T-helper 22 cell (primary cell): ENCODE measurements at regions not wholly inside any gene's neighbourhood (a gene's known extent, or its start where the extent isn't known, plus 50 kb on each side); places are given as distances from the start of the nearest gene placed in this dataset.

ENCODE experiments used
- DNase-seq: peaks from one replicate; pipeline ENCODE4 v3.0.0-alpha.2; 2020; ENCODE audit warnings: low read depth

DNA sequence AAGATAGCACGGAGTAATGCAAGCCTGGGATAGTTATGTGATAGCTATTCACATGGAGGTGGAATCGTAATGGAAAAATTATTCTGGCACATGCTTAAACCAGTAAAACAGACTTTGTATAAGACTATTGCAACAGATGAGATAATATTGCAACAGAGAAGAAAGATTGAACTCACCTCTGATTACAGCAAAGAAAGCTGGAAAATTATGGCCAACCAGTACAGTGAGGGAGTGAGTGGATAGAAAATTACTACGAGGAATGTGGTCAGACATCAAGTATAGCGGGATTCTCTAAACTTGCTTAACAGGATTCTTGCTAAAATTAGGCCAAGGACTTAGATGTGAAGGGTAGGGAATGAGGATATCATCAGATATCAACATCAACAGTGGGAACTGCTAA, 397.6 kb upstream of the KLHL1 start:
- no peak for DNase-seq

DNA sequence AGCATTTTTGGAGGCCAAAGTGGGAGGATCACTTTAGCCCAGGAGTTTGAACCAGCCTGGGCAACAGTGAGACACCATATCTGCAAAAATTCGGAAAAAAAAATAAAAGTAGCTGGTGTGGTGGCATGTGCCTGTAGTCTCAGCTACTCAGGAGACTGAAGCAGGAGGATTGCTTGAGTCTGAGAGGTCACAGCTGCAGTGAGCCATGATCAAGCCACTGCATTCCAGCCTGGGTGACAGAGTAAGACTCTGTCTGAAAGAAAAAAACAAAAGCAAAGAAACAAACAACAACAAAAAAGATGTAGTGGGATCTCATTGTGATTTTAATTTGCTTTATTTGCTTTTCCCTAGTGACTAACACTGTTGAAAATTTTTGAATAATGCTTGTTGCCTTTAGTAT, 394.7 kb upstream of the KLHL1 start:
- DNase-seq, result no peak

DNA sequence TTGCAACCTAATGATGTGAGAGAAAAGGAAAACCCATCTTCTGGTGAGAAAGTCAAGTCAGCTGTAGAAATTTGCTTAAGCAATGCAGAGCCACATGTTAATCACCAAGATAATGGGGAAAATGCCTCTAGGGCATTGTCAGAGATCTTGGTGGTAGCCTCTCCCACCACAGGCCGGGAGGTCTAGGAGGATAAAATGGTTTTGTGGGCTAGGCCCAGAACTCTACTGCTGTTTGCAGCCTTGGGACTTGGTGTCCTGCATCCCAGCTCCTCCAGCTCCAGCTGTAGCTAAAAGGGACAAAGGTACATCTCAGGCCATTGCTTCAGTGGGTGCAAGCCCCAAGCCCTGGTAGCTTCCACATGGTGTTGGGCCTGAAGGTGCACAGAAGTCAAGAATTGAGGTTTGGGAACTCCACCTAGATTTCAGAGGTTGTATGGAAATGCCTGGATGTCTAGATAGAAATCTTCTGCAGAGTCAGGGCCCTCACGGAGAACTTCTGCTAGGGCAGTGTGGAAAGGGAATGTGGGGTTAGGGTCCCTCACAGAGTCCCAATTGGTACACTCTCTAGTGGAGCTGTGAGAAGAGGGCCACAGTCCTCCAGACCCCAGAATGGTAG, 382.2 kb upstream of the KLHL1 start:
- DNase-seq, result no peak

DNA sequence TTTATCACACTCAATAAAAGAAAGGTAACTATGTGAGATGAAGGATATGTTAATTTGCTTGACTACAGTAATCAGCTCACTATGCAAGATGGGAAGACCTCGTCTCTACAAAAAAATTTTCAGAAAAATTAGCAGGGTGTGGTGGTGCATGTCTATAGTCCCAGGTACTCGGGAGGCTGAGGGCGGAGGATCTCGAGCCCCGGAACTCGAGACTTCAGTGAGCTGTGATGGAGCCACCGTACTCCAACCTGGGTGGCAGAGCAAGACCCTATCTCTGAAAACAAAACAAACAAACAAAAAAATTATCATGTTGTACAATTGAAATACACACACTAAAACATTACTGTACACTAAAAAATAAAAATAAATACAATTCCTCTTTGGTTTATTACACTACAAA, 376.7 kb upstream of the KLHL1 start:
- DNase-seq, result no peak

DNA sequence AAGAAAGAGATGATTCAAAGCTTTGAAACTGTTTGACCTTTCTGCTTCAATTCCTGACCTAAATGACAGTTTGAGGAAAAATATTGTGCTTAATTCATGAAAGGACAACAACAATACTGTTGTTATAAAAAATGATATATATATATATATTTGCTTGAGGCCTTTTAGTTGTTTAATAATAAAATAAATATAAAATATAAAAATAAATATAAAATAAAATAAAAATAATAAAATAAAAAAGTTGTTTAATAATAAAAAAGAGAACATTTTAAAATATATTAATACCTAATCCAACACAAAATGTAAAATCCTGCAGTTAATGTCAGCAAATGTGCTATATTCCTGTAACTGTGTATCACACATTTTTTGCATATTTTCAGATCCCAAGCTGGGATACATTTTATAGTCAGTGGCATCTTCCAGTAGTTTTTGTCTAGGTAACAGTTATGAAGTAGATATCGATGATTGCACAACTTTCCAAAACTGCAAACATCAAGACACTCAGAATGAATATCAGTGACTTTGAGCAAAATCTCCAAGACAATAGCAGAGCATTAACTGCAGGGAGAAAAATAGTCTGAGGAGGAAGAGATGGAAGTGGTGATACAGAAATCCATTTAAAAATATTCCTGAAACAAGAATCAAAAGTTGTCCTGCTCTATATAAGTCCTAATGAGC, 375.5 kb upstream of the KLHL1 start:
- no peak for DNase-seq

DNA sequence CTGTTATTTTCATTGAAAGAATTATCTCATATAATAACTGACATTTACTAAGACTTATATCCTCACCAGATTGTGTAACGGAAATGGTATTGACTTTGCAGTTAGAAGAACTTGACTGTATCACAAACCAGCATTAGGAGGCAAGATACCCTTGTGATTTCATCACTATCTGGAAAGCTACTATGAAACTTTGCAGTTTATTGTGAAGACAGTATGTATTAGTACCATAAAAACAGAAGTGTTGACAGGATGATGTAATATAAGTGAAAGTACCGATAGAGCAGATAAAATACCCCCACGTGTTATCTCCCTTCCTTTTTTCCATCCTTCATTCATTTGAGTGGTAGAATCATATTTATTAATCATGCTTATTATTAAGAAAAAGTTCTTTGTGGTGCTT, 365.7 kb upstream of the KLHL1 start:
- no peak for DNase-seq

DNA sequence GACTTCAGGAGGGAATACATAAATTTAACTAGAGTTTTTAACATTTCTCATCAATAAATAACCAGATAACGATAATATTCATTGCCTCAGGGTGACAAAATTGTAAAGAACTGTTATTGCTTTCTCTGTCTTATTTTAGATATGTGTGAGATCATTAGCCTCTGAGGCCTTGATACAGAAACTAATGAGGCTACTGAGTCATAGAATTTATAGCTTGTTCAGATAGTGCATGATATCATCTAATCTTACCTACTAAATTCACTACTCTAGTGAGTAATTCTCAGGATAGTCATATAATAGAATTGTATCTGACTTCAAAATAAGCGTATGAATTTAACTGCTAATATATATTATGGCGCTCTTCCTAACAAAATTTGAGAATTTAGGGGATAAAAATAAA, 360.8 kb upstream of the KLHL1 start:
- DNase-seq, result no peak

DNA sequence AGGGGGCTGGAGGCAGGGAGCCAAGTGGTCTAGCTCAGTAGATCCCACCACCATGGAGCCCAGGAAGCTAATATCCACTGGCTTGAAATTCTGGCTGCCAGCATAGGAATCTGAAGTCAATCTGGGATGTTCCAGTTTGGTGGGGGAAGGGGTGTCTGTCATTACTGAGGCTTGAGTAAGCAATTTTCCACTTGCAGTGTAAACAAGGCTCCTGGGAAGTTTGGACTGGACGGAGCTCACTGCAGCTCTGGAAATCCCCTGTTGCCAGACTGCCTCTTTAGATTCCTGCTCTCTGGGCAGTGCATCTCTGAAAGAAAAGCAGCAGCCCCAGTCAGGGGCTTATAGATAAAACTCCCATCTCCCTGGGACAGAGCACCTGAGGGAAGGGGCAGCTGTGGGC, 349.2 kb upstream of the KLHL1 start:
- DNase-seq, result no peak

DNA sequence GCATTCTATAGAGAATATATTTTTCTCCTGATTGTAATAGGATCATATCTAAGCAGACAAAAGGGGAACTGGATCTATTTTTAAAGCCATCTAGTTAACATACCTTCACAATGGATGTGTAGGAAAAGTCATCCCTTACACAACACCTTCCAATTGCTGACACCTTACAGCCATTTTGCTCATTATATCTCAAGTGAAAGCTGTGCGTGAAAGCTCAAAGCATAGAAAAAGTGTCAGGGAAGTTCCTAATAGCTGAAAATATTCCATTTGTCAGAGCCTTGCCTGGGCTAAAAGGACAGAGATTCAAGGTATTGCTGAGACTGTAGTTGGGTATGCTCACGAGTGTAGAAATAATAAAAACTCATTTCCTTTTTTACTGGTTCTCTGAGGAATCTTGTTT, 340.6 kb upstream of the KLHL1 start:
- no peak for DNase-seq

DNA sequence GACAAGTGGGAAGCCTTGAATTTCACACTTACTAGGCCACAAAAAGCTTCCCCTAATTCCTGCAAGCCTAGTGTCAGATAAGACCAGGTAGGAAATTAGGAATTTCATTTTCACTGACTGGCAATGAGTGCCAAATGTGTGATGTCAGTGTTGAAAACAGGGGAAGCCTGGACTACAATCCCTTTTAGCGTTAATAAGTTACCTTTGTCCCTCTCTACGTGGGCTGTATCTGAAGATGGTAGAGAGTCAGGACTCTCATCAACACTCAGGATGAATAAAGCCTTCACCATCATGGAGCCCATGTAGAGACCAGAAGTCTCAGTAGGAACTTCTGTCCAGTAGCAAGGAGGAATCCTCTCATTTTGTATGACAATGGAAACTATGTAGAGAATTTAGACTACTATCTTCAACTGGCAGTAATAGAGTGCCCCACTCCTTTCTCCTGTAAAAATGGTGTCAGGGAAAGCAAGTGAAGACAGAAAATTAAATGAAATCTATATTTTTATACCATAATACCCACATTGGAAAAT, 324.1 kb upstream of the KLHL1 start:
- DNase-seq, result no peak

DNA sequence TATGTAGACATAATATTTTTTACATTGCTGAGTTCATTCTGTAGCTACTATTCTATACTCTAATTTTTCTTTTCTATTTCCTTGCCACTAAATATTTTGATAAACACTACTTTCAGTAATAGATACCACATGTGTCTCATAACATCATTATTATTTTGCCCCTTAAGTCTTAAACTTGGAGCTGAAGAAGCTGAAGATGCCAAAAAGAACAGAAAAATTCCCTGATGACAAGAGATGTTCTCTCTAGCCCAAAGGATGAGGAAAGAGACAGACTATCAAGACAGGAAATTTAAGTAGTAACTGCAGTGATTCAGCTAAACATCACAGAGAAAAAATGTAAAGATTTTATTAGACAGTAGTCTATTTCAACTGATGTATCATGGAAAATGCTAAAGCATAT, 322.0 kb upstream of the KLHL1 start:
- no peak for DNase-seq

DNA sequence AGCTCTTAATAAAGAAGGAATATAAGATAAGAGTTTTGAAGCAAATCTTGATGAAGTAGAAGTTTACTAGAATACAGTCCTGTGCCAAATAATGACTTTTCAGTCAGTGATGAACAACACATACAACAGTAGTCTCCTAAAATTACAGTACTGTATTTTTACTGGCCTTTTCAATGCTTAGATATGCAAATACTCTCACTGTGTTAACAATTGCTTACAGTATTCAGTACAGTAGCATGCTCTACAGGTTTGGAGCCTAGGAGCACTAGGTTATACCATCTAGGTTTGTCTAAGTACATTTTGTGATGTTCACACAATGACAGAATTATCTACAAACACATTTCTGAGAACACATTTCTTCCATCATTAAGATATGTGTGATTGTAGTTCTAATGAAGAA, 316.7 kb upstream of the KLHL1 start:
- no peak for DNase-seq

DNA sequence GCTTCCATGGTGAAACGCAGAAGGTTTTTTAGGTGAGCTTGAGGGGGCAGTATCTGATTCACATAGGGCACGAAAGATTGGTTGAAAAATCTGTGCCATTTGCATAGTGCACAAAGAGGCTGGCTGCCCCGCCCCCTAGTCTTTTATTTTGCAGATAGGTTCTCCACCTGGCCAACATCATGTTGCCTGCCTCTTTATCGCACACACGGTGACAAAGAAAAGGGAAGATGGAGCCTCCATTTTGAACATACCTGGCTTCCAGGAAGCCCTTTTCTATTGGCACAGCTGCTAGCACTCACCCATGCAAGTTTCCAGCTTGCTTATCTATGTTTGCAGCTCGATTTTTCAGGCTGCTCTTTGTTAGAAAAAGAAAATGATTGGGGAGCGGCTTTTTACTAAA, 316.2 kb upstream of the KLHL1 start:
- no peak for DNase-seq

DNA sequence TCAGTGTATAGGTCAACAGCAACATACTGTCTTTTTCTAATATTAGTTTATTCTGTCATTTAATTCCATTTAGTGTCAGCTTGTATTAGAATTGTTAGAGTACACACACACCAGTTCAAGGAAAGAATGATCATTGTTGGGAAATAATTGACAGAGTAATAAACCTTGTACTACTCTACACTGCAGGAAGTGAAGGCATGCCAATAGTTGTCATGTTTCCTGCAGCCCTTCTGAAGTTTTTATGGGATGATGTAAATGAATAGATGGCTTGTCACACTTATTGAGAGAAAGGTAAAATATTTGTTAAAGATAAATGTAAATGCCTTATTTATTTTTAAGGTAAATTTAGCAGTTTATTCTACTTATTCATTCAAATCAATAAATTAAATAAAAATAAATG, 306.9 kb upstream of the KLHL1 start:
- no peak for DNase-seq

DNA sequence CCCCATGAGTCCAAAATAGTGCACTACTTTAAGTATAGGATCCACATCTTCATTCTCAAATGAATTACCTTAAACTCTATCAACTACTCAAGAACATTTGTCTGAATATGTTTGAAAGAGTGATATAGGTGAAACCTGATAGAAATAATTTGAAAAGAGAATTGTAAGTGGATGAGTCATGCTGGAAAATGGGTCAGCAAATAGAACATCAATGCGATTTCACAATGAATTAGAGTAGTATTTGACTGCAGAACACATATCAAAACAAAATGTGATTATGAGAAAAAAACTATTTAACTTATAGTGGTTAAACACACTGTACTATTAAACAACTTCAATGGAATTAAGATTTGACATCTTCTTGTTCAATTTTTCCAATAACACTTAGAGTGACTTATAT, 300.6 kb upstream of the KLHL1 start:
- DNase-seq, result no peak

DNA sequence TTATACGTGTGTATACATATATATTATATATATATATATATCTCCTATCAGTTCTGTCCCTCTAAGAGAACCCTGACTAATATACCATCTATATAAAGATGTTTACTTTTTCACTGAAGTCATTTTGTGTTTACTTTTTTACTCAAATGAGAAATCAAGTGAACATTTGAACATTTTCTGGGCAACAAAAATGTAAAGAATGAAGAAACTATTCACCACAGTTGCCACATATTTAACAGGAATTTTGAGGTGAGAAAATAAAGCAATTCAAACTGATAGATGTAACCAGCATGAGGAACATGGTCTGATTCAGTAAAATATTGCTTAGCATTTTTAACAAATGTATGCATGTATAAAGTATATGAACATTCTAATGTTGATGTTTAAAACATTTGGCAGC, 299.2 kb upstream of the KLHL1 start:
- no peak for DNase-seq

DNA sequence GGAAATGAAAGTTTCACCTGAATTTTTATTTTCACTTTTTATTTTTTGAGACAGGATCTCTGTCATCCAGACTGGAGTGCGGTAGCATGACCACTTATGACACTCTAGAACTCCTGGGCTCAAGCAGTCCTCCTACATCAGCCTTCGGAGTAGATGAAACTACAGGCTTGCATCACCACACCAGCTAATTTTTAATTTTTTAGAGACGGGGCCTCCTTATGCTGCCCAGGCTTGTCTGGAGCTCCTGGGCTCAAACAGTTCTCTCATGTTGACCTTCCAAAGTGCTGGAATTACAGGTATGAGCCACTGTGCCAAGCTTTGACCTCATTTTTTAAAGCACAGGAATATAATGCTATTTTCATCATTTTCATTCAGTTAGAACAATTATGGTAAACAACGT, 297.0 kb upstream of the KLHL1 start:
- no peak for DNase-seq

DNA sequence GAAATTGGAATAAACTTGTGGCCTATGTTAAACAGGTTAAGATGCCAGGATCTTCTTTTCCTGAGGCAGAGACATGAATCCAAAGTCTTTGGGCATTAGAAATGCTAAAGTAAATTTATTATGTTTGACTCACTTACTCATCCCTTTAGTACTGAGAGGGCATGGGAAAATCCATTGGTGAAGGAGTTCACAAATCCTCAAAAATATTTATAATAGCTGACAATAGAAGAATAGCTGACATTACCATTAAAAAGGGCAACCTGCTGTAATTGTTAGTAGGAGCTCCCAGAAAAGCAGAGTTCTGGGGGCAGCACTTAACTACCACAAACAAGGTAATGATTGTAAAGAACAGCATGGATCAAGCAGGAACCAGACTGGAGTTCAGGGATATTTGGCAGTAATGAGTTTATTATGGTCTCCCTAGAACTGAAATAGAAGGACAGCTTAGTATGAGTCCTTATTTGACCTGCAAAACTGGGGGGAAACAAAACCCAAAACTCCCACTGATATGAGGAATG, 285.8 kb upstream of the KLHL1 start:
- no peak for DNase-seq

DNA sequence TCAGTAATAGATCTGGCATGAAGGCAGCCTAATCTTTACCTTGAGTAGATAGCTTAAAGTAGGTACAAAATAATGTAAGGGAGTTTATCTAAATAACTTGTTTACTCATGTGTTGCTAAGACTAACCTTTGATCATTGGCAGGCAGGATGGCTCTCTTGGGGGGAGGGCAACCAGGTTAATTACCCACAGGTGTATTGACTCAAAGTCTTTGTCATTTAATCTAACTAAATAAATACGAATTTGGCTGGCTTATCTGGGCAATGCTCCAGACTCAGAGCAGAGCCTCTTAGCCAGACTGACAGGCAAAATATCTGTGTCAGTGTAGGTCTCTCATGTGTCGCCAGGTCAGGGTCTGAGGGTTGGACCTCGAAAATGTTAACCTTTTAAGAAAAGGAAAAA, 283.4 kb upstream of the KLHL1 start:
- DNase-seq, result no peak

DNA sequence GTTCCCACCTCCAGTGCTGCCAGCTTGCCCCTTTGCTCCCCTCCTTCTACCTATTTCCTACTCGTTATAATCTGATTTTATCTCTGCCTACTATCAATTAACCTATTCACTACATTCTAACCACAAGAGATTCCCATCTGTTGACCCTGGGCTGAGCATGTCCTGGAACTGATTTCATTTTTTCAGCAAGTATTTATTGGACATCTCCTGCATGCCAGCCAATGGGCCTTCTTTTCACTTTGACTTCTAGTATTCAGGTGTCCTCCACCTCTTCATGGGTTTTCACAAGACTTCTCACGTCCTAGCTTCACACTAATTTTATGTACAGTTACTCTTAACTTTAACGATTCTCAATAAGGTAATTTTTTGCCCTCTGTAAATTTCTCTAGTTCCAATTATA, 282.7 kb upstream of the KLHL1 start:
- no peak for DNase-seq

DNA sequence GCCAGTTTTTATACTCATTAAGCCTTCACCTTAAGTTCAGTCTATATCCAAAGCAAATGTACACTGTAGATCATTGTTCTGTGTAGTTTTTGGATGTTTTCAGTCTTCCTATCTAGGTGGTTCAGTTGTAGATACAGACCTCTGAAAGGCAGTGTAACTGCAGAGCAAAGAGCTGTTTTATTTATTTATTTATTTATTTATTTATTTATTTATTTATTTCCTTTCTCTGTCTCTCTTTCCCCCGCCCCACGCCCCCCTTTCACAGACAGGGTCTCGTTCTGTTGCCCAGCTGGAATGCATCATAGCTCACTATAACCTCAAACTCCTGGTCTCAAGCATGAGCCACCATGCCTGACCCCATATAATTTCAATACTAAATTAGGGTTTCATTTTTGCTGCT, 281.8 kb upstream of the KLHL1 start:
- DNase-seq, result no peak

DNA sequence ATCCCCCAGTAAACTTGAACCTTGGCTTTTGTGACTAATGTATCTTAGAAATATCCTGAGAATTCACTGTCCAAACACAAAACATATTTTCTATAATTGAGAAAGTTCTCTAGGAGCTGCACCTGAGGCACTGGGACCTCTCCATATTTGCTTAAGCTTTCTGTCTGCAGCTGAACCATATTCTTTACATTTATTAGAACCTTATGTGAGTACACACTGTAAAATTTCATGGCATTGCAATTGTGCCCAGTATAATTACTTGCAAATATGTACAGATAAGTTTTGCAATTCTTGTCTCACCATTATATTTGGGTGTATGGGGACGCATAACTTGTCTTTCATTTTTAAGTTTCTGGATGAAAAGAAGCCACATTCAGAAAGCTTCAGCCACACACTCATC, 280.7 kb upstream of the KLHL1 start:
- DNase-seq, result no peak

DNA sequence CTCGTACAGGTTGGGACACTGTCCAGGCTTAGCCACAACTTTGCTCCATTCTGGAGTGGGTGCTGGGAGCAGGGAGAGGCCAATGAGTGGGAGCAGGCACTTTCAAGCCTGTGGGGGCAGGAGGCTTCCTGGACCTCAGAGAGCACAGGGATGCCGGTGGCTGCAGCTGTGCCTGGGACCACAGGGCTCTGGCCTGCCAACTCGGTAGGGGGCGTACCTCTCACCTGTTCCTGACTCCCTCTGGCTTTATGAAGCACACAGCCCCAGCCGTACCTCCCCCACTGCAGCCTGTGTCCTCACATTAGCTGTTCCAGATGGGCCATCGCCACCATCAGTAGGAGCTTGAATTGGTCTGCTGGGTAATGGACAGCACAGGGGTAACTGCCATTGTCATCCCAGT, 278.7 kb upstream of the KLHL1 start:
- no peak for DNase-seq

DNA sequence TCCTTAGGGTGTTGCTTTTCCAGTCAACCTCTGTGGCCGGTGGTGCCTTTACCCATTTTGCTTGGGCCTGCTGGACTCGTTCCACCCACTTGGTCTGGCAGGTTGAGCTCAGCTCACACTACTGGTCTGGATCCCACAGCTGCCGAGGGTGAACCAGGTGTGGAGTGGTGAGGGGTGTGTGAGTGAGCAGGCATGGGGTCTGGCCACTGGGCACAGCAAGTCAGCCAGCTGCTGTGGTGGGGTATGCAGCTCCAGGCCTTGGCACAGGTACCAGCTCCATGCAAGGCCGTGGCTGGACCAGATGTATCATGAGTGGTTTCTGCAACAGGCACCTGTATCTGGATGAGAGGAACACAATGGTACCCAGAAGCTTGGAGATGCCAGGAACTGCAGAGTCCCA, 277.6 kb upstream of the KLHL1 start:
- no peak for DNase-seq
